H9 (cell line): ENCODE measurements at regions not wholly inside any gene's neighbourhood (a gene's known extent, or its start where the extent isn't known, plus 50 kb on each side); places are given as distances from the start of the nearest gene placed in this dataset.

Experiments
- DNase-seq: peaks from one replicate; pipeline ENCODE4 v3.0.0-alpha.2; 2017
- H2AFZ ChIP-seq: one replicate; pipeline ENCODE4 v1.6.1; 2013; ENCODE audit warnings: mild to moderate bottlenecking, low read length, control low read depth, moderate library complexity
- H2AK5ac ChIP-seq: 2 replicates; pipeline ENCODE4 v1.6.1; 2013; ENCODE audit warnings: low read length, control low read depth, mixed read lengths; ENCODE audit not compliant: insufficient read length
- H2BK120ac ChIP-seq: one replicate; pipeline ENCODE4 v1.6.1; 2013; ENCODE audit warnings: low read depth, mild to moderate bottlenecking, low read length, control low read depth, inconsistent platforms; ENCODE audit not compliant: poor library complexity, severe bottlenecking
- H2BK12ac ChIP-seq: 2 replicates; pipeline ENCODE4 v1.6.1; 2013; ENCODE audit warnings: low read length, control low read depth, mixed read lengths, low read depth; ENCODE audit not compliant: insufficient read length
- H2BK15ac ChIP-seq: 2 replicates; pipeline ENCODE4 v1.6.1; 2013; ENCODE audit warnings: low read depth, low read length, control low read depth
- H2BK20ac ChIP-seq: one replicate; pipeline ENCODE4 v1.6.1; 2013; ENCODE audit warnings: low read depth, mild to moderate bottlenecking, low read length, control low read depth, inconsistent platforms; ENCODE audit not compliant: poor library complexity, severe bottlenecking
- H2BK5ac ChIP-seq: 2 replicates; pipeline ENCODE4 v1.6.1; 2013; ENCODE audit warnings: low read length, control low read depth, mixed read lengths; ENCODE audit not compliant: insufficient read length
- H3K14ac ChIP-seq: 2 replicates; pipeline ENCODE4 v1.6.1; 2013; ENCODE audit warnings: low read length, control low read depth; ENCODE audit not compliant: insufficient read depth
- H3K18ac ChIP-seq: 2 replicates; pipeline ENCODE4 v1.6.1; 2013; ENCODE audit warnings: low read depth, mild to moderate bottlenecking, mixed read lengths, low read length, control low read depth; ENCODE audit not compliant: insufficient read length
- H3K23ac ChIP-seq: 2 replicates; pipeline ENCODE4 v1.6.1; 2013; ENCODE audit warnings: low read length, control low read depth, mixed read lengths, low read depth; ENCODE audit not compliant: insufficient read length
- H3K23me2 ChIP-seq: 2 replicates; pipeline ENCODE4 v1.6.1; 2013; ENCODE audit warnings: low read depth, mild to moderate bottlenecking, mixed read lengths, low read length, control low read depth; ENCODE audit not compliant: insufficient read length, poor library complexity, severe bottlenecking
- H3K27ac ChIP-seq: 2 replicates; pipeline ENCODE4 v1.5.1; 2013; ENCODE audit warnings: low read length, control low read depth, mixed read lengths, low read depth; ENCODE audit not compliant: insufficient read length
- H3K27me3 ChIP-seq: 2 replicates; pipeline ENCODE4 v1.6.1; 2013; ENCODE audit warnings: low read length, control low read depth, inconsistent platforms; ENCODE audit not compliant: insufficient read depth
- H3K4ac ChIP-seq: 2 replicates; pipeline ENCODE4 v1.6.1; 2013; ENCODE audit warnings: low read depth, mild to moderate bottlenecking, control low read depth, inconsistent platforms, low read length, moderate library complexity
- H3K4me1 ChIP-seq: 2 replicates; pipeline ENCODE4 v1.6.1; 2013; ENCODE audit warnings: low read length, control low read depth, inconsistent platforms; ENCODE audit not compliant: insufficient read depth
- H3K4me2 ChIP-seq: 2 replicates; pipeline ENCODE4 v1.6.1; 2013; ENCODE audit warnings: low read length, control low read depth, mixed read lengths; ENCODE audit not compliant: insufficient read length, insufficient read depth
- H3K56ac ChIP-seq: 2 replicates; pipeline ENCODE4 v1.6.1; 2013; ENCODE audit warnings: low read depth, mild to moderate bottlenecking, mixed read lengths, low read length, control low read depth; ENCODE audit not compliant: insufficient read length
- H3K79me1 ChIP-seq: 2 replicates; pipeline ENCODE4 v1.6.1; 2013; ENCODE audit warnings: low read depth, mild to moderate bottlenecking, moderate library complexity, low read length, control low read depth, inconsistent platforms; ENCODE audit not compliant: insufficient read depth, poor library complexity, severe bottlenecking
- H3K79me2 ChIP-seq: 2 replicates; pipeline ENCODE4 v1.6.1; 2013; ENCODE audit warnings: low read length, control low read depth, inconsistent platforms; ENCODE audit not compliant: insufficient read depth
- H3K9ac ChIP-seq: 2 replicates; pipeline ENCODE4 v1.6.1; 2013; ENCODE audit warnings: low read length, control low read depth, mixed read lengths; ENCODE audit not compliant: insufficient read length; ENCODE audit errors: extremely low read depth
- H3K9me3 ChIP-seq: one replicate; pipeline ENCODE4 v1.6.1; 2013; ENCODE audit warnings: low read depth, low read length, inconsistent platforms; ENCODE audit not compliant: control insufficient read depth
- H3T11ph ChIP-seq: one replicate; pipeline ENCODE4 v1.6.1; 2013; ENCODE audit warnings: mild to moderate bottlenecking, low read length, control low read depth, inconsistent platforms
- H4K20me1 ChIP-seq: one replicate; pipeline ENCODE4 v1.6.1; 2013; ENCODE audit not compliant: control insufficient read depth, insufficient read length, insufficient read depth
- H4K5ac ChIP-seq: 2 replicates; pipeline ENCODE4 v1.6.1; 2013; ENCODE audit warnings: low read depth, mild to moderate bottlenecking, mixed read lengths, low read length, control low read depth; ENCODE audit not compliant: insufficient read length
- H4K8ac ChIP-seq: replicated peaks from 2 replicates; pipeline ENCODE4 v1.6.1; 2013; ENCODE audit warnings: low read length, control low read depth, mixed read lengths, low read depth; ENCODE audit not compliant: insufficient read length
- H4K91ac ChIP-seq: 2 replicates; pipeline ENCODE4 v1.6.1; 2013; ENCODE audit warnings: low read depth, mild to moderate bottlenecking, moderate library complexity, mixed read lengths, low read length, control low read depth; ENCODE audit not compliant: insufficient read length
- H3K27ac Mint-ChIP-seq, 3 experiments: 2 replicates in 2 of 3; 3 replicates in 1 of 3; pipeline ENCODE4 v1.8.0; 2020 to 2021; ENCODE audit warnings: mixed read lengths in 3 of 3, mild to moderate bottlenecking in 1 of 3, moderate library complexity in 1 of 3
- H3K27me3 Mint-ChIP-seq: 2 replicates; pipeline ENCODE4 v1.8.0; 2021; ENCODE audit warnings: low read depth, mild to moderate bottlenecking, moderate library complexity, mixed read lengths
- H3K36me3 Mint-ChIP-seq, 3 experiments: 2 replicates in 2 of 3; 3 replicates in 1 of 3; pipeline ENCODE4 v1.8.0; 2020 to 2021; ENCODE audit warnings: low read depth in 3 of 3, mixed read lengths in 3 of 3; ENCODE audit not compliant: insufficient read depth in 1 of 3
- H3K4me1 Mint-ChIP-seq, 2 experiments: 2 replicates each; pipeline ENCODE4 v1.8.0; 2020; ENCODE audit warnings: mixed read lengths in 2 of 2
- H3K4me3 Mint-ChIP-seq, 2 experiments: 2 replicates in 1 of 2; 3 replicates in 1 of 2; pipeline ENCODE4 v1.8.0; 2020 to 2021; ENCODE audit warnings: mild to moderate bottlenecking in 2 of 2, mixed read lengths in 2 of 2, moderate library complexity in 1 of 2
- H3K9me3 Mint-ChIP-seq, 2 experiments: 2 replicates in 1 of 2; 3 replicates in 1 of 2; pipeline ENCODE4 v1.8.0; 2020; ENCODE audit warnings: mild to moderate bottlenecking in 2 of 2, mixed read lengths in 2 of 2, moderate library complexity in 1 of 2
- CTCF ChIP-seq: fragments of 200-600 bp; sonication (generic); conservative IDR thresholded peaks from 3 replicates; pipeline ENCODE4 v1.8.0; 2021; ENCODE audit warnings: antibody characterized with exemption, mild to moderate bottlenecking
- WGBS: extraction: QIAGEN DNeasy Blood & Tissue Kit; methylation state at CpG from one replicate; pipeline ENCODE4 v1.1.7; 2013; ENCODE audit warnings: missing lambda C conversion rate, low lambda C conversion rate, mixed read lengths; ENCODE audit not compliant: insufficient read length; ENCODE audit errors: extremely low coverage; 5-methylcytosine and 5-hydroxymethylcytosine counted together

- H3K27ac Mint-ChIP-seq, result no peak overlapping the region
- Histone ChIP-seq H3K27ac (no peak overlapping the region), H3K4me1 (no peaks in the 10 kb centered on the region), H3K27me3 (no peaks in the 10 kb centered on the region), H3K79me2 (no peaks in the 10 kb centered on the region), H3K79me1 (no peaks in the 10 kb centered on the region), H3K4me2 (no peak overlapping the region), H3K9ac (no peak overlapping the region), H3T11ph (no peak overlapping the region), H2BK12ac (no peak overlapping the region), H2BK120ac (no peak overlapping the region), H2AFZ (no peak overlapping the region), H3K23me2 (no peaks in the 10 kb centered on the region), H3K23ac (no peak overlapping the region), H3K18ac (no peak overlapping the region), H3K14ac (no peak overlapping the region), H3K4ac (no peak overlapping the region), H4K91ac (no peak overlapping the region), H4K8ac (no peak overlapping the region), H2BK20ac (no peak overlapping the region), H3K9me3 (no peaks in the 10 kb centered on the region), H3K56ac (no peak overlapping the region), H2BK15ac (no peak overlapping the region), H2AK5ac (no peak overlapping the region), H2BK5ac (no peak overlapping the region), H4K20me1 (no peaks in the 10 kb centered on the region), H4K5ac (no peak overlapping the region)
- no peak overlapping the region for H3K4me3 Mint-ChIP-seq
- no peak for DNase-seq
- TF ChIP-seq CTCF, result no peak
- no CpG with 5 or more reads among the region's 18 CpGs for WGBS
- H3K27me3 Mint-ChIP-seq, result no peaks in the 10 kb centered on the region
- H3K4me1 Mint-ChIP-seq, result no peaks in the 10 kb centered on the region
- H3K36me3 Mint-ChIP-seq, result no peaks in the 10 kb centered on the region
- peaks cover 0 to 7% of the 10 kb centered on the region in 2 experiments; a peak in 1 of 5 replicates for H3K9me3 Mint-ChIP-seq
Measured at GRCh38 chr12:45586486-45586885, 143.0 kb upstream of the ARID2 start.
